ENCODE measurements at regions not wholly inside any gene's neighbourhood (a gene's known extent, or its start where the extent isn't known, plus 50 kb on each side); places are given as distances from the start of the nearest gene placed in this dataset.

GRCh38 chr10:129123428-129123827 is 343.6 kb upstream of the MGMT start:
- Histone ChIP-seq H3K27me3 (no peaks in the 10 kb centered on the region), H3K9me3 (peaks cover 0 to 3% (median 0%) of the 10 kb centered on the region in 4 donors), H3K4me3 (no peak overlapping the region), H3K36me3 (no peaks in the 10 kb centered on the region), H3K27ac (no peak overlapping the region), H3K4me1 (no peaks in the 10 kb centered on the region)
- intact Hi-C loops (cut with DNase I) = no loop called here
- no peak for DNase-seq
- 64 to 65% methylated on average over 6 of the region's 6 CpGs for WGBS, 2 donors
- TF ChIP-seq, protein P1, sequence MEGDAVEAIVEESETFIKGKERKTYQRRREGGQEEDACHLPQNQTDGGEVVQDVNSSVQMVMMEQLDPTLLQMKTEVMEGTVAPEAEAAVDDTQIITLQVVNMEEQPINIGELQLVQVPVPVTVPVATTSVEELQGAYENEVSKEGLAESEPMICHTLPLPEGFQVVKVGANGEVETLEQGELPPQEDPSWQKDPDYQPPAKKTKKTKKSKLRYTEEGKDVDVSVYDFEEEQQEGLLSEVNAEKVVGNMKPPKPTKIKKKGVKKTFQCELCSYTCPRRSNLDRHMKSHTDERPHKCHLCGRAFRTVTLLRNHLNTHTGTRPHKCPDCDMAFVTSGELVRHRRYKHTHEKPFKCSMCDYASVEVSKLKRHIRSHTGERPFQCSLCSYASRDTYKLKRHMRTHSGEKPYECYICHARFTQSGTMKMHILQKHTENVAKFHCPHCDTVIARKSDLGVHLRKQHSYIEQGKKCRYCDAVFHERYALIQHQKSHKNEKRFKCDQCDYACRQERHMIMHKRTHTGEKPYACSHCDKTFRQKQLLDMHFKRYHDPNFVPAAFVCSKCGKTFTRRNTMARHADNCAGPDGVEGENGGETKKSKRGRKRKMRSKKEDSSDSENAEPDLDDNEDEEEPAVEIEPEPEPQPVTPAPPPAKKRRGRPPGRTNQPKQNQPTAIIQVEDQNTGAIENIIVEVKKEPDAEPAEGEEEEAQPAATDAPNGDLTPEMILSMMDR (IDR thresholded peaks at IDR 0.05) = no peak
- TF ChIP-seq EP300 (IDR thresholded peaks at IDR 0.05) (no peak), POLR2AphosphoS5 (IDR thresholded peaks at IDR 0.05) (no peak)

GRCh38 chr10:129126982-129127381 is 340.1 kb upstream of the MGMT start:
- no peaks in the 10 kb centered on the region for H3K36me3 ChIP-seq
- H3K27ac ChIP-seq = no peak overlapping the region
- DNase-seq = no peak
- TF ChIP-seq POLR2A (IDR thresholded peaks at IDR 0.05) (no peak), EP300 (IDR thresholded peaks at IDR 0.05) (no peak), POLR2AphosphoS5 (IDR thresholded peaks at IDR 0.05) (no peak)
- TF ChIP-seq, protein P1 (IDR thresholded peaks at IDR 0.05) = no peak
- intact Hi-C loops (cut with DNase I) = no loop called here
- H3K9me3 ChIP-seq = peaks cover 0 to 2% (median 0%) of the 10 kb centered on the region in 4 donors
- 75 to 87% methylated on average over 4 of the region's 4 CpGs for WGBS, 2 donors
- H3K27me3 ChIP-seq = no peaks in the 10 kb centered on the region
- H3K4me1 ChIP-seq = no peaks in the 10 kb centered on the region
- no peak overlapping the region for H3K4me3 ChIP-seq

- no peak overlapping the region for H3K4me3 ChIP-seq
- H3K27ac ChIP-seq = no peak overlapping the region
- TF ChIP-seq POLR2A (IDR thresholded peaks at IDR 0.05) = no peak
- TF ChIP-seq, protein P1 (IDR thresholded peaks at IDR 0.05) = no peak
- TF ChIP-seq POLR2AphosphoS5 (IDR thresholded peaks at IDR 0.05) = no peak
- no peak for TF ChIP-seq EP300 (IDR thresholded peaks at IDR 0.05)
- H3K9me3 ChIP-seq = no peaks in the 10 kb centered on the region
- DNase-seq = no peak
- no peaks in the 10 kb centered on the region for H3K4me1 ChIP-seq
- H3K27me3 ChIP-seq = no peaks in the 10 kb centered on the region
- H3K36me3 ChIP-seq = no peaks in the 10 kb centered on the region
- 68 to 82% methylated on average over 12 of the region's 12 CpGs for WGBS, 2 donors
- intact Hi-C loops (cut with DNase I) = no loop called here
Measured at GRCh38 chr10:129131457-129132132, 335.4 kb upstream of the MGMT start.

GRCh38 chr10:129133856-129134255 is 333.2 kb upstream of the MGMT start:
- Histone ChIP-seq H3K27me3 (no peaks in the 10 kb centered on the region), H3K4me1 (no peaks in the 10 kb centered on the region), H3K9me3 (no peaks in the 10 kb centered on the region), H3K27ac (no peak overlapping the region), H3K36me3 (no peaks in the 10 kb centered on the region), H3K4me3 (no peak overlapping the region)
- 74 to 89% methylated on average over 5 of the region's 5 CpGs for WGBS, 2 donors
- intact Hi-C loops (cut with DNase I) = no loop called here
- DNase-seq = no peak
- TF ChIP-seq, protein P1 (IDR thresholded peaks at IDR 0.05) = no peak
- TF ChIP-seq EP300 (IDR thresholded peaks at IDR 0.05) (no peak), POLR2AphosphoS5 (IDR thresholded peaks at IDR 0.05) (no peak), POLR2A (IDR thresholded peaks at IDR 0.05) (no peak)

GRCh38 chr10:129134371-129134770 is 332.7 kb upstream of the MGMT start:
- TF ChIP-seq, protein P1 (IDR thresholded peaks at IDR 0.05) = no peak
- TF ChIP-seq POLR2AphosphoS5 (IDR thresholded peaks at IDR 0.05) = no peak
- TF ChIP-seq POLR2A (IDR thresholded peaks at IDR 0.05) = no peak
- no peak for TF ChIP-seq EP300 (IDR thresholded peaks at IDR 0.05)
- Histone ChIP-seq H3K9me3 (no peaks in the 10 kb centered on the region), H3K27me3 (no peaks in the 10 kb centered on the region), H3K4me1 (no peaks in the 10 kb centered on the region), H3K4me3 (no peak overlapping the region), H3K27ac (no peak overlapping the region), H3K36me3 (no peaks in the 10 kb centered on the region)
- WGBS, 2 donors = 81 to 85% methylated on average over 11 of the region's 11 CpGs
- DNase-seq = no peak
- intact Hi-C loops (cut with DNase I) = no loop called here

Measured in sigmoid colon (tissue), 6 donors.